RWPE1 (cell line): ENCODE measurements at regions not wholly inside any gene's neighbourhood (a gene's known extent, or its start where the extent isn't known, plus 50 kb on each side); places are given as distances from the start of the nearest gene placed in this dataset.
A peak's percentile ranks its signal among the peaks of the same experiment; 100 is the strongest.

Experiments
- CTCF ChIA-PET: fragments of 350-600 bp; sonication (Branson Sonifier 250); formaldehyde crosslinking; extraction: SDS; loops from one replicate; lab custom pipeline; 2021; lab: Yijun Ruan, JAX
- POLR2A ChIA-PET: fragments of 400-600 bp; formaldehyde crosslinking; extraction: SDS; loops from one replicate; lab custom pipeline; 2020; ENCODE audit warnings: antibody characterized with exemption; ENCODE audit not compliant: low non-redundant PET; lab: Yijun Ruan, JAX
- DNase-seq: peaks from one replicate; pipeline ENCODE4 v3.0.0; 2012; ENCODE audit warnings: low spot score
- H3K27ac ChIP-seq: fragments of 450-650 bp; 2 replicates; pipeline ENCODE4 v1.5.1; 2017
- TF ChIP-seq, protein P1 (sequence below): fragments of 450-650 bp; conservative IDR thresholded peaks from 2 replicates; pipeline ENCODE4 v1.5.1; 2017; ENCODE audit warnings: low read depth, mild to moderate bottlenecking

DNA sequence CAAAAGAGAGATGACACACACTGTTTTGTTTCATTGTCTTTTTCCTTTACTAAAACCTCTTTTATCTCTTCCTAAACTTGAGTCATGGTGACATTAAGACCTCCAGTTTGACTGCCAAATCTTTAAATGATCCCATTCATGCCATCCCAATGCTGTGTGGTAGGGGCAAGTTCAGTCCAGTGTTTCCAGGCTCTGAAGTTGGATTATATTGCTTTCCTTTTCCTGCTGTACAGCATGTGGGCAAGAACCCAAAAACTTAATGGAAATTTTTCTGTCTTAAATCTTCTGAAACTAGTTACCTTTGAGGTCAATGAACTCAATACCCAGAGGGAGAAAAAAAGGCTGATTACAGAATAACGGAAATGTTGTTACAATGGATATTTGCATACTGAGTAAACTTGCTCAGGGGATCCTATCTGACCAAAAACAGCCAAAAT lies 187.1 kb upstream of the FAR2 start:
- ChIA-PET CTCF (no interaction called here), POLR2A (no interaction called here)
- no peak for DNase-seq
- TF ChIP-seq, protein P1, sequence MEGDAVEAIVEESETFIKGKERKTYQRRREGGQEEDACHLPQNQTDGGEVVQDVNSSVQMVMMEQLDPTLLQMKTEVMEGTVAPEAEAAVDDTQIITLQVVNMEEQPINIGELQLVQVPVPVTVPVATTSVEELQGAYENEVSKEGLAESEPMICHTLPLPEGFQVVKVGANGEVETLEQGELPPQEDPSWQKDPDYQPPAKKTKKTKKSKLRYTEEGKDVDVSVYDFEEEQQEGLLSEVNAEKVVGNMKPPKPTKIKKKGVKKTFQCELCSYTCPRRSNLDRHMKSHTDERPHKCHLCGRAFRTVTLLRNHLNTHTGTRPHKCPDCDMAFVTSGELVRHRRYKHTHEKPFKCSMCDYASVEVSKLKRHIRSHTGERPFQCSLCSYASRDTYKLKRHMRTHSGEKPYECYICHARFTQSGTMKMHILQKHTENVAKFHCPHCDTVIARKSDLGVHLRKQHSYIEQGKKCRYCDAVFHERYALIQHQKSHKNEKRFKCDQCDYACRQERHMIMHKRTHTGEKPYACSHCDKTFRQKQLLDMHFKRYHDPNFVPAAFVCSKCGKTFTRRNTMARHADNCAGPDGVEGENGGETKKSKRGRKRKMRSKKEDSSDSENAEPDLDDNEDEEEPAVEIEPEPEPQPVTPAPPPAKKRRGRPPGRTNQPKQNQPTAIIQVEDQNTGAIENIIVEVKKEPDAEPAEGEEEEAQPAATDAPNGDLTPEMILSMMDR = no peak
- no peak overlapping the region for H3K27ac ChIP-seq

GRCh38 chr12:28963554-28963953 lies 185.5 kb upstream of the FAR2 start:
- TF ChIP-seq, protein P1 = no peak
- DNase-seq = peak; percentile 20
- ChIA-PET CTCF (interaction anchor here (0.6 to 0.7 kb wide), 2 partner anchors 80 to 1243 kb away, joined by 4 to 5 read pairs; no protein-coding TSS in a partner anchor), POLR2A (no interaction called here)
- no peak overlapping the region for H3K27ac ChIP-seq

DNA sequence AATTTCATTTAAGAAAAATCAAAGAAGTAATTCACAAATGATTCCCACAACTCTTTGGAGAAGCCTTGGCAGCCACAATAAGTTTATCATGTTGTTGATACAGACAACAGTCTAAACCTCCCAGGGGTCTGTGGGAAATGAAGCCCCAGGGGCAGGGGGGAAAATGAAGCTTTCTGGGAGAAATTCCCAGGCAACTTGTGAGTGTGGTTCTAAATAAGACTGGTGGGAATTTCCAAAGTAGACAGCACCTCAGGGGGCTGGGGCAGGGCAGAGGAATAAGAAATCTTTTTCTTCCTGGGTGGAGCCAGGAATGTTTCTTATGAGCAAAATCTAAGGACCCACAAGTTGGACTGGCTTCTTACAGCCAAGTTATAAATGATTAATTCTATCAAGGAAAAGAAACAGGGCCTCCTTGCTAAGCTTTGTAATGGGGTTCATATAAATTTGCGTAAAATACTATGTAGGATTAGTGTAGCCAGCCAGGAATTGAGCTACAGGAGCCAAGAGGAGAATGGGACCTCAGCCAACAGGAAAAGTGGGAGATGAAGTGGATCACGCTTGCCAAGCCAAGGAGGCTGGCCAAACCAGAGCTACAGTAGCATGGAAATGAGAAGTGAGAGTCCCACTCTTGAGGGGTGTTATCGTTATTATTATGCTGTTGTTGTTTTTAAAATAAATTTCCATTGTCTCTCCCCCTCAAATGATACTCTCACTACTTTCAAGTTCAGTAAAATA lies 182.9 kb upstream of the FAR2 start:
- no peak overlapping the region for H3K27ac ChIP-seq

DNA sequence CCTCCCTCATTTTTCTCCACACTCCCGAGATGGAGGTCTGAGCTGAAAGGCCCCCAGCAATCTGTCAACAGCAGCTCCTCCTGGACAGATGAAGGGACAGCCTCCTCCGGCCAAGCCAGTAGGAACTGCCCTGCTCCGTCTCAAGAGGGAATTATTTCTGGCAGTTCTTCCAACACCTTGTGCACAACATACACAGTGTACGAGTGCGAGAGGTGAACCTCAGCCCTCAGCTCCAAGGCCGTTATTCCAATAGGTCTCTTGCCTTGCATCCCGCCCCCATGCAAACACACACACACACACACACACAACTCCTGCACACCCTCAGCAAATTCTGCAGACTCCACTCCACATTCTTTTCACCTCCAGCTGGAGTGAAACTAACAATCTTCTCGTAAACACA lies 181.7 kb upstream of the FAR2 start:
- no peak overlapping the region for H3K27ac ChIP-seq
- no peak for DNase-seq
- ChIA-PET CTCF (interaction anchor here (0.6 kb wide), 1 partner anchor 867 kb away, joined by 3 read pairs; no protein-coding TSS in a partner anchor), POLR2A (no interaction called here)
- TF ChIP-seq, protein P1 = no peak

More for the DNA sequence above, 182.9 kb upstream of the FAR2 start:
- no peak for DNase-seq
- ChIA-PET POLR2A (no interaction called here), CTCF (no interaction called here)
- TF ChIP-seq, protein P1 = no peak

DNA sequence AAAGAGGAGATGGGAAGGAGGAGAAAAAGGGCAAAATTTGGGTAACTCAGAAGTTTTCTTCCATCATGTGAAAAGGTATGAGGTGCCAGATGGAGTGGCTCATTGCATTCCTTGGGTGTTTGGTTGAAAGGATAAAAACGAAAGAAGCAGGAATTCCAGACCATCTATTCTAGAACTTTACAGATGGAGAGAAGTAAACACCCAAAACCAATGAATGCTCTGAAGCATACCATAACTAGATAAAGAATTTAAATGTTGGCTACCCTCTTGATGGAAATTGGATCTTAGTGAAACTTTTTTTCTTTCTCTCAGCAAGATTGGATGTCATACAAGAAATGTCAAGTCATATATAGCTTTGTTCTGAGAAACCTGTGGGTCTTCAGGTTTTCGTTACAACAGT lies 175.6 kb upstream of the FAR2 start:
- ChIA-PET POLR2A (no interaction called here), CTCF (interaction anchor here (0.7 kb wide), 1 partner anchor 1447 kb away, joined by 3 read pairs; no protein-coding TSS in a partner anchor)
- no peak for DNase-seq
- TF ChIP-seq, protein P1 = no peak
- no peak overlapping the region for H3K27ac ChIP-seq

- no peak for DNase-seq
- TF ChIP-seq, protein P1 = no peak
- ChIA-PET CTCF (interaction anchor here (0.6 kb wide), 1 partner anchor 629 kb away, joined by 4 read pairs; no protein-coding TSS in a partner anchor), POLR2A (no interaction called here)
- H3K27ac ChIP-seq = no peak overlapping the region
These were observed 174.9 kb upstream of the FAR2 start for GRCh38 chr12:28974166-28974565.
